HG02588 (cell line): ENCODE measurements at regions not wholly inside any gene's neighbourhood (a gene's known extent, or its start where the extent isn't known, plus 50 kb on each side); places are given as distances from the start of the nearest gene placed in this dataset.

Experiments
- ATAC-seq: cut with Tn5 transposase; IDR thresholded peaks from one replicate; pipeline ENCODE4 v1.9.1; 2021; ENCODE audit warnings: mild to moderate bottlenecking, moderate library complexity; ENCODE audit not compliant: unreplicated experiment

- no peak for ATAC-seq
Observed at GRCh38 chrX:45358392-45358791, 157.7 kb upstream of the DIPK2B start.

GRCh38 chrX:45353456-45353855, 152.8 kb upstream of the DIPK2B start:
- no peak for ATAC-seq

GRCh38 chrX:45352611-45353010, 151.9 kb upstream of the DIPK2B start:
- no peak for ATAC-seq

- ATAC-seq, result no peak
Observed at GRCh38 chrX:45351478-45351877, 150.8 kb upstream of the DIPK2B start.

GRCh38 chrX:45348296-45348695, 147.6 kb upstream of the DIPK2B start:
- ATAC-seq, result no peak

GRCh38 chrX:45347877-45348276, 147.2 kb upstream of the DIPK2B start:
- ATAC-seq, result no peak

GRCh38 chrX:45344594-45344993, 143.9 kb upstream of the DIPK2B start:
- no peak for ATAC-seq

- ATAC-seq, result no peak
Observed at GRCh38 chrX:45329217-45329616, 128.5 kb upstream of the DIPK2B start.

GRCh38 chrX:45324941-45325340, 124.3 kb upstream of the DIPK2B start:
- ATAC-seq, result no peak

GRCh38 chrX:45323387-45323786, 122.7 kb upstream of the DIPK2B start:
- no peak for ATAC-seq

- ATAC-seq, result no peak
Observed at GRCh38 chrX:45322820-45323219, 122.1 kb upstream of the DIPK2B start.

- no peak for ATAC-seq
Observed at GRCh38 chrX:45322382-45322781, 121.7 kb upstream of the DIPK2B start.

GRCh38 chrX:45320191-45320590, 119.5 kb upstream of the DIPK2B start:
- ATAC-seq, result no peak

GRCh38 chrX:45309801-45310200, 109.1 kb upstream of the DIPK2B start:
- ATAC-seq, result no peak

- no peak for ATAC-seq
Observed at GRCh38 chrX:45309096-45309495, 108.4 kb upstream of the DIPK2B start.

- no peak for ATAC-seq
Observed at GRCh38 chrX:45306794-45307193, 106.1 kb upstream of the DIPK2B start.

- ATAC-seq, result no peak
Observed at GRCh38 chrX:45300638-45301037, 100.0 kb upstream of the DIPK2B start.

- no peak for ATAC-seq
Observed at GRCh38 chrX:45295259-45295986, 94.7 kb upstream of the DIPK2B start.

- no peak for ATAC-seq
Observed at GRCh38 chrX:45274576-45274975, 73.9 kb upstream of the DIPK2B start.

GRCh38 chrX:45267007-45267406, 66.3 kb upstream of the DIPK2B start:
- ATAC-seq, result no peak

- ATAC-seq, result no peak
Observed at GRCh38 chrX:45266456-45266855, 65.8 kb upstream of the DIPK2B start.

- ATAC-seq, result no peak
Observed at GRCh38 chrX:45264865-45265264, 64.2 kb upstream of the DIPK2B start.

- no peak for ATAC-seq
Observed at GRCh38 chrX:45261471-45261870, 60.8 kb upstream of the DIPK2B start.
